ENCODE measurements at regions not wholly inside any gene's neighbourhood (a gene's known extent, or its start where the extent isn't known, plus 50 kb on each side); places are given as distances from the start of the nearest gene placed in this dataset.

DNA sequence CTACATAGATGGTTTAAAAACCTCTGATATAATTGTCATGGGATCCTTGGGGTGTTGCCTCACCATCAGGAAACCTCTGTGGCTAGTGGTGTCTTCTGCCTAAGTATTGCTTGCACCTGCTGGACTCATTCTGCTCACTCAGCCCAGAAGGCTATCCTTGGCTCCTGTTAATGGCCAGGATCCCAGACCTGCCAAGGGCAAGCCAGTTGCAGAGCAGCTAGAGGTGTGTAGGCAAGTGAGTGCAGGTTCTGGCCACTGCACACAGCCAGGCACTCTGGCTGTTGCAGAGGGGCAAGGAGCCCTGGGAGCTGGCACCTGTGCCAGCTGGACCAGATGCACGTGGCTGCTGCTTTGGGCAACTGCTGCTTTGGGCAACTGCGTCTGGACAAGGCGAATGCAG lies 1125.8 kb downstream of the SI start:
- ATAC-seq (ENCODE audit: low FRiP score) (no peak), DNase-seq (no peak)
- no peak overlapping the region for H3K27ac ChIP-seq (ENCODE audit: low read depth in 1 of 2, low read length in 2 of 2)
- H3K9me3 ChIP-seq (ENCODE audit: control insufficient read depth, low read length): no peaks in the 10 kb centered on the region
- no peaks in the 10 kb centered on the region for H3K36me3 ChIP-seq (ENCODE audit: control insufficient read depth in 1 of 2, insufficient read depth in 2 of 2, low read length in 1 of 2)
- no peak overlapping the region for H3K4me3 ChIP-seq (ENCODE audit: low read length in 2 of 2)
- 87 to 92% methylated on average over 2 to 3 of the region's 3 CpGs for WGBS, 2 donors
- H3K4me1 ChIP-seq (ENCODE audit: control insufficient read depth in 1 of 2, insufficient read depth in 2 of 2, low read length in 2 of 2): no peaks in the 10 kb centered on the region
- intact Hi-C loops (cut with DNase I): no loop called here
- no peaks in the 10 kb centered on the region for H3K27me3 ChIP-seq (ENCODE audit: control insufficient read depth in 1 of 2, insufficient read depth in 2 of 2, low read length in 1 of 2)

DNA sequence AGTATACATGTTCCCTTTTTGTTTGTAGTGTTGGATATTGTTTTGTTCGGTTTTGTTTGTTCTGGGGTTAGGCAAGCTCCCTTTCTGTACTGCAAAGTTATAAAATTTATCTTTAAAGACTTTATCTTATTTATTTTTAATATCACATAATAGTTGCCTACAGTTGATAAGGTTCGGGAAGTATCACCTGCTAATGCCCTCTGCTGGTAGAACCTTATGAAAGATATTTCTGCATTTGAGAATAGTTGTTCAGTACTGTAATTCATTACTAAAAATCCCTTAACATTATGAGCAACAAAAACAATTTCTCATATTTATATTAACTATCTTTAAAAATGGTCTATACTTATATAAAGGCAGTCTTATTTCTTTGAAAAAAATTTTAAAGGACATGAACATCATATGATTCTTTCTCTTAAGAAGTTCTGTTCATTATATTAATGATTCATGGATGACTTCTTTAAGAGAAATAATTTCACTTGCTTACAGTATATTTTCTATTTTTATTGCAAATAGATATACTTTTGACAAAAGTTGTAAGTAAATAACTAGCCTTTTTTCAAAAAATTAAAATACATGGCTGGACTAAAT lies 1126.8 kb downstream of the SI start:
- DNase-seq (no peak), ATAC-seq (ENCODE audit: low FRiP score) (no peak)
- Histone ChIP-seq H3K9me3 (ENCODE audit: control insufficient read depth, low read length) (no peaks in the 10 kb centered on the region), H3K4me3 (ENCODE audit: low read length in 2 of 2) (no peak overlapping the region), H3K4me1 (ENCODE audit: control insufficient read depth in 1 of 2, insufficient read depth in 2 of 2, low read length in 2 of 2) (no peaks in the 10 kb centered on the region), H3K27me3 (ENCODE audit: control insufficient read depth in 1 of 2, insufficient read depth in 2 of 2, low read length in 1 of 2) (no peaks in the 10 kb centered on the region), H3K36me3 (ENCODE audit: control insufficient read depth in 1 of 2, insufficient read depth in 2 of 2, low read length in 1 of 2) (no peaks in the 10 kb centered on the region), H3K27ac (ENCODE audit: low read depth in 1 of 2, low read length in 2 of 2) (no peak overlapping the region)
- intact Hi-C loops (cut with DNase I): no loop called here
- 8 to 19% methylated on average over 2 of the region's 2 CpGs for WGBS, 2 donors

- H3K4me1 ChIP-seq (ENCODE audit: control insufficient read depth in 1 of 2, insufficient read depth in 2 of 2, low read length in 2 of 2): no peaks in the 10 kb centered on the region
Measured at GRCh38 chr3:163946785-163947184, 1131.5 kb downstream of the SI start.

DNA sequence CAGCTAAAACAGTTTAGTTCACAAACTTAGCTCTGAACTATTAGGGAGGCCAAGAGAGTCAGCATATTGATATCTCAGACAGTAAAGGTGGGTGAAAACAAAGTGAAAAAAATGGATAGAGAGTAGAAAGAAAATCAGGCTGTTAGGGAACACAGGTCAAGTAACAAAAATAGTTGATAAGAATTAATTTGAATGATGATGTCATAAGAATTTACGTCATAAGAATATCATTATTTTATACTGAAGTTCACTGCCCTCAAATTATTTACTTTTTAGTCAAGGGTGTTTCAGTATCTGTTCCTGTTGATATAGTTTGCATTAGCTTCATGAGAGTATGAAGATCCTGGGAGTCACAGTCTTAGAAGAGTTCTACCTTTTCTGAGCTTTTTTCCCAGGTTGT lies 1134.6 kb downstream of the SI start:
- Histone ChIP-seq H3K4me3 (ENCODE audit: low read length in 2 of 2) (no peak overlapping the region), H3K27ac (ENCODE audit: low read depth in 1 of 2, low read length in 2 of 2) (no peak overlapping the region), H3K27me3 (ENCODE audit: control insufficient read depth in 1 of 2, insufficient read depth in 2 of 2, low read length in 1 of 2) (no peaks in the 10 kb centered on the region), H3K4me1 (ENCODE audit: control insufficient read depth in 1 of 2, insufficient read depth in 2 of 2, low read length in 2 of 2) (no peaks in the 10 kb centered on the region), H3K36me3 (ENCODE audit: control insufficient read depth in 1 of 2, insufficient read depth in 2 of 2, low read length in 1 of 2) (no peaks in the 10 kb centered on the region), H3K9me3 (ENCODE audit: control insufficient read depth, low read length) (no peaks in the 10 kb centered on the region)
- intact Hi-C loops (cut with DNase I): no loop called here
- DNase-seq: no peak
- 86 to 90% methylated on average over 1 of the region's 1 CpG for WGBS, 2 donors
- ATAC-seq (ENCODE audit: low FRiP score): no peak

More at GRCh38 chr3:163946785-163947184, 1131.5 kb downstream of the SI start:
- Histone ChIP-seq H3K9me3 (ENCODE audit: control insufficient read depth, low read length) (no peaks in the 10 kb centered on the region), H3K36me3 (ENCODE audit: control insufficient read depth in 1 of 2, insufficient read depth in 2 of 2, low read length in 1 of 2) (no peaks in the 10 kb centered on the region), H3K4me3 (ENCODE audit: low read length in 2 of 2) (no peak overlapping the region), H3K27ac (ENCODE audit: low read depth in 1 of 2, low read length in 2 of 2) (no peak overlapping the region), H3K27me3 (ENCODE audit: control insufficient read depth in 1 of 2, insufficient read depth in 2 of 2, low read length in 1 of 2) (no peaks in the 10 kb centered on the region)
- ATAC-seq (ENCODE audit: low FRiP score) (no peak), DNase-seq (no peak)
- WGBS, 2 donors: 74 to 98% methylated on average over 4 of the region's 4 CpGs
- intact Hi-C loops (cut with DNase I): no loop called here

- Histone ChIP-seq H3K9me3 (ENCODE audit: control insufficient read depth, low read length) (no peaks in the 10 kb centered on the region), H3K27ac (ENCODE audit: low read depth in 1 of 2, low read length in 2 of 2) (no peak overlapping the region), H3K36me3 (ENCODE audit: control insufficient read depth in 1 of 2, insufficient read depth in 2 of 2, low read length in 1 of 2) (no peaks in the 10 kb centered on the region), H3K4me1 (ENCODE audit: control insufficient read depth in 1 of 2, insufficient read depth in 2 of 2, low read length in 2 of 2) (no peaks in the 10 kb centered on the region), H3K4me3 (ENCODE audit: low read length in 2 of 2) (no peak overlapping the region), H3K27me3 (ENCODE audit: control insufficient read depth in 1 of 2, insufficient read depth in 2 of 2, low read length in 1 of 2) (no peaks in the 10 kb centered on the region)
- no peak for ATAC-seq (ENCODE audit: low FRiP score)
- intact Hi-C loops (cut with DNase I): no loop called here
- 22 to 56% methylated on average over 3 of the region's 3 CpGs for WGBS, 2 donors
- no peak for DNase-seq
Measured at GRCh38 chr3:163939926-163940325, 1138.4 kb downstream of the SI start.

DNA sequence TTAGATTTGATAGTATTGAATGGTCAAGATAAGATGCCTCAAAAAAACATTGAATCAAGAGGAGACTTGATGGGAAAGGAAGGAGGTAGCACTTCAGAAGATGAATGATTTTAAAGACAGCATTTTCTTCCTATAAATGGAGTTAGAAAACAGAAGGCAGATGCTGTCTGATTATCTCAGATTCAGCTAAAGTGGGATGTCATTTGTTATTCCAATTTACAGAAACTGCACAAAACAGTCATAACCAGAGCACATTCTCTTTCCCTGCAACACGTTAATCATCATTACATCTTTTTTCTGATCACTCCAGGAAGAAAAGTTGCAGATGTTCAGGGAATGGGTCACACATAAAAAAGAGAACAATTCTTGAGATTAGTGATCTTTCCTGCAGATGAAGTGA lies 1141.8 kb downstream of the SI start:
- Histone ChIP-seq H3K9me3 (ENCODE audit: control insufficient read depth, low read length) (no peaks in the 10 kb centered on the region), H3K4me1 (ENCODE audit: control insufficient read depth in 1 of 2, insufficient read depth in 2 of 2, low read length in 2 of 2) (no peaks in the 10 kb centered on the region), H3K27ac (ENCODE audit: low read depth in 1 of 2, low read length in 2 of 2) (no peak overlapping the region), H3K27me3 (ENCODE audit: control insufficient read depth in 1 of 2, insufficient read depth in 2 of 2, low read length in 1 of 2) (no peaks in the 10 kb centered on the region), H3K36me3 (ENCODE audit: control insufficient read depth in 1 of 2, insufficient read depth in 2 of 2, low read length in 1 of 2) (no peaks in the 10 kb centered on the region), H3K4me3 (ENCODE audit: low read length in 2 of 2) (no peak overlapping the region)
- no peak for ATAC-seq (ENCODE audit: low FRiP score)
- WGBS, 2 donors: 51 to 67% methylated on average over 1 of the region's 1 CpG
- intact Hi-C loops (cut with DNase I): no loop called here
- DNase-seq: no peak

DNA sequence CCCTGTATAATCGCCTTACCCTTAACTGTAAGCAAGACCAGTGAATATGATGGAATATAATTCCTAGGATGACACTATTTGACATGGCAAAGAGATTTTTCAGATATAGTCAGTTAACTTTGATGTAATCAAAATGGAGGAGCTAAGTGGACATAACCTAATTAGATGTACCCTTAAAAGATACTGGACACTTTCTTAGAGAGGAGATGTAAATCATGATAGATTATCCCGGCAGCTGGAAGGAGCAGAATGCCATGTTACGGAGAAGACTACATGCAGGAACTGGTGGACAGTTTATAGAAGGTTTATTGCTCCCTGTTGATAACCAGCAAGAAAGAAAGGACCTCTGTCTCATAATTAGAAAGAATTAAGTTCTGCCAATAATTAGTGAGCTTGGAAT lies 1142.9 kb downstream of the SI start:
- Histone ChIP-seq H3K4me3 (ENCODE audit: low read length in 2 of 2) (no peak overlapping the region), H3K4me1 (ENCODE audit: control insufficient read depth in 1 of 2, insufficient read depth in 2 of 2, low read length in 2 of 2) (no peaks in the 10 kb centered on the region), H3K27me3 (ENCODE audit: control insufficient read depth in 1 of 2, insufficient read depth in 2 of 2, low read length in 1 of 2) (no peaks in the 10 kb centered on the region), H3K36me3 (ENCODE audit: control insufficient read depth in 1 of 2, insufficient read depth in 2 of 2, low read length in 1 of 2) (no peaks in the 10 kb centered on the region), H3K27ac (ENCODE audit: low read depth in 1 of 2, low read length in 2 of 2) (no peak overlapping the region), H3K9me3 (ENCODE audit: control insufficient read depth, low read length) (no peaks in the 10 kb centered on the region)
- 64% methylated on average over 3 of the region's 3 CpGs for WGBS, 2 donors
- ATAC-seq (ENCODE audit: low FRiP score) (no peak), DNase-seq (no peak)
- intact Hi-C loops (cut with DNase I): no loop called here

- ATAC-seq (ENCODE audit: low FRiP score): no peak
- no peak for DNase-seq
Measured at GRCh38 chr3:163929069-163929652, 1149.1 kb downstream of the SI start.

DNA sequence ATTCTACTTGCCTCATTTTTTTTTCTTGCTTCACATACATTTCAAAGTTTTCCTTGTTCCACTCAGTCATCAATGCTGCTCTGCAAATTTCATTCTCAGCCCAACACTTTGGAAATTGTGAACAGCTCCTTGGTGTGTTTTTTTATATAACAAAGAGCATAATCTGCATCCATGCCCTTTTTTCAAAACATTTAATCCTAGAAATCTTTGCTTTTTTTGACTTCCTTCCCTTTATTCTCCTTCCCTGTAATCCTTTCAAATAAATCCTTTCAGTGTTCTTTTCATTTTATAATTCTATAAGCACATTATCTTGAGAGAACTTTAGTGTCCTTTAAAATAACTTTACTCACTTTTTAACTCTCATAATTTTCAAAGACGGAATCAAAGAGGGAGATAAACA lies 1150.8 kb downstream of the SI start:
- Histone ChIP-seq H3K27ac (ENCODE audit: low read depth in 1 of 2, low read length in 2 of 2) (no peak overlapping the region), H3K4me1 (ENCODE audit: control insufficient read depth in 1 of 2, insufficient read depth in 2 of 2, low read length in 2 of 2) (no peaks in the 10 kb centered on the region), H3K4me3 (ENCODE audit: low read length in 2 of 2) (no peak overlapping the region), H3K9me3 (ENCODE audit: control insufficient read depth, low read length) (no peaks in the 10 kb centered on the region), H3K36me3 (ENCODE audit: control insufficient read depth in 1 of 2, insufficient read depth in 2 of 2, low read length in 1 of 2) (no peaks in the 10 kb centered on the region), H3K27me3 (ENCODE audit: control insufficient read depth in 1 of 2, insufficient read depth in 2 of 2, low read length in 1 of 2) (no peaks in the 10 kb centered on the region)
- 84 to 90% methylated on average over 1 of the region's 1 CpG for WGBS, 2 donors
- intact Hi-C loops (cut with DNase I): no loop called here
- ATAC-seq (ENCODE audit: low FRiP score) (no peak), DNase-seq (no peak)

More at GRCh38 chr3:163929069-163929652, 1149.1 kb downstream of the SI start:
- WGBS, 2 donors: 70 to 74% methylated on average over 2 of the region's 2 CpGs
- H3K27me3 ChIP-seq (ENCODE audit: control insufficient read depth in 1 of 2, insufficient read depth in 2 of 2, low read length in 1 of 2): no peaks in the 10 kb centered on the region
- intact Hi-C loops (cut with DNase I): no loop called here
- H3K36me3 ChIP-seq (ENCODE audit: control insufficient read depth in 1 of 2, insufficient read depth in 2 of 2, low read length in 1 of 2): no peaks in the 10 kb centered on the region
- no peaks in the 10 kb centered on the region for H3K9me3 ChIP-seq (ENCODE audit: control insufficient read depth, low read length)
- no peaks in the 10 kb centered on the region for H3K4me1 ChIP-seq (ENCODE audit: control insufficient read depth in 1 of 2, insufficient read depth in 2 of 2, low read length in 2 of 2)
- H3K27ac ChIP-seq (ENCODE audit: low read depth in 1 of 2, low read length in 2 of 2): no peak overlapping the region
- no peak overlapping the region for H3K4me3 ChIP-seq (ENCODE audit: low read length in 2 of 2)

All from aorta (tissue), 5 donors.